ENCODE measurements at regions not wholly inside any gene's neighbourhood (a gene's known extent, or its start where the extent isn't known, plus 50 kb on each side); places are given as distances from the start of the nearest gene placed in this dataset.

DNA sequence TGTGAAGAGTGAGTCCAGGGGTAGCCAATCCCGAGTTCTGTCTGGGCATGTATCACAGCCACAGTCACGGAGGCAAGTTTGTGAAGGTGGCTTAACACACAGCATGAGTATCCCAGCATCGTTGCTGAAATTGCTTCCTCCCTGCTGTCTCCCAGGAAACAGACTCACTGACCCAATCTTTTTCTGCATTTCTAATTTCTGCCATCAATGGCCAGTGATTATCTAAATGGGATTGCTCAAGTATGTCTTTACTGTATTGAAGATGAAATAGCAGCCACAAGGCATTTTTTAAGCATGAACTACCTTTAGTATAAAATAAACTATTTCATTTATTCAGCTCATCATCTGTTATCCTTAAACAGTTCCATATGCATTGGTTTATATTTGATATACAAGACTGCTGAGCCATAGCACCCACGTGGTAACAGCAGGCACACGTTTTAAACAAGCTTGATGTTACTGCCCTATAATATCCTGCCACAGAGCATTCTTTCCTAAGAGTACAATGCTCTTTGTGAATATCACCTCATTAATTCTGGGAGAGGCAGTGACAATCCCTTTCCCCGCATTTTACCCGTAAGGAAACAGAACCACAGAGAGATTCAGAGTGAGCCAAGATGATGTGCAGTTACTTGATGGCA is 276.6 kb upstream of the THBS1 start:
- no peak overlapping the region for H3K9ac ChIP-seq (ENCODE audit: low read length)
- H4K20me1 ChIP-seq (ENCODE audit: insufficient read depth), result no peaks in the 10 kb centered on the region
- H3K27ac ChIP-seq (ENCODE audit: low read length), result no peak overlapping the region
- TF ChIP-seq MXI1 (conservative IDR thresholded peaks at IDR 0.05; ENCODE audit: poor library complexity, severe bottlenecking), result no peak
- TF ChIP-seq REST (IDR thresholded peaks at IDR 0.05; ENCODE audit: borderline replicate concordance), result no peak
- no peak for TF ChIP-seq SMC3 (conservative IDR thresholded peaks at IDR 0.05; ENCODE audit: poor library complexity)
- no peak for TF ChIP-seq POLR2AphosphoS5 (IDR thresholded peaks at IDR 0.05)
- TF ChIP-seq EP300 (conservative IDR thresholded peaks at IDR 0.05; ENCODE audit: poor library complexity, severe bottlenecking), result no peak
- no peak for TF ChIP-seq RAD21 (conservative IDR thresholded peaks at IDR 0.05)
- TF ChIP-seq TAF1 (IDR thresholded peaks at IDR 0.05; ENCODE audit: low read depth), result no peak
- no peak for TF ChIP-seq CTCF (IDR thresholded peaks at IDR 0.05; ENCODE audit: poor library complexity, severe bottlenecking)
- no peak for TF ChIP-seq EZH2 (IDR thresholded peaks at IDR 0.05; ENCODE audit: borderline replicate concordance, insufficient read depth, low read length, poor library complexity, severe bottlenecking)
- H3K9me2 ChIP-seq (ENCODE audit: insufficient read depth, low read length), result no peaks in the 10 kb centered on the region
- no peak overlapping the region for H3K4me2 ChIP-seq (ENCODE audit: low read length)
- H2AFZ ChIP-seq (ENCODE audit: low read depth, low read length), result no peak overlapping the region
- H3K27me3 ChIP-seq (ENCODE audit: insufficient read depth, low read depth, low read length), result no peaks in the 10 kb centered on the region
- H3K4me3 ChIP-seq (ENCODE audit: low read length), result no peak overlapping the region
- H3F3A ChIP-seq (ENCODE audit: insufficient read depth, low read length, poor library complexity, severe bottlenecking), result no peaks in the 10 kb centered on the region
- no peaks in the 10 kb centered on the region for H3K79me2 ChIP-seq (replicated peaks; ENCODE audit: insufficient read depth, low read length)
- no peaks in the 10 kb centered on the region for H3K36me3 ChIP-seq (ENCODE audit: insufficient read depth, low read length)
- no peaks in the 10 kb centered on the region for H3K9me3 ChIP-seq (ENCODE audit: low read length)

DNA sequence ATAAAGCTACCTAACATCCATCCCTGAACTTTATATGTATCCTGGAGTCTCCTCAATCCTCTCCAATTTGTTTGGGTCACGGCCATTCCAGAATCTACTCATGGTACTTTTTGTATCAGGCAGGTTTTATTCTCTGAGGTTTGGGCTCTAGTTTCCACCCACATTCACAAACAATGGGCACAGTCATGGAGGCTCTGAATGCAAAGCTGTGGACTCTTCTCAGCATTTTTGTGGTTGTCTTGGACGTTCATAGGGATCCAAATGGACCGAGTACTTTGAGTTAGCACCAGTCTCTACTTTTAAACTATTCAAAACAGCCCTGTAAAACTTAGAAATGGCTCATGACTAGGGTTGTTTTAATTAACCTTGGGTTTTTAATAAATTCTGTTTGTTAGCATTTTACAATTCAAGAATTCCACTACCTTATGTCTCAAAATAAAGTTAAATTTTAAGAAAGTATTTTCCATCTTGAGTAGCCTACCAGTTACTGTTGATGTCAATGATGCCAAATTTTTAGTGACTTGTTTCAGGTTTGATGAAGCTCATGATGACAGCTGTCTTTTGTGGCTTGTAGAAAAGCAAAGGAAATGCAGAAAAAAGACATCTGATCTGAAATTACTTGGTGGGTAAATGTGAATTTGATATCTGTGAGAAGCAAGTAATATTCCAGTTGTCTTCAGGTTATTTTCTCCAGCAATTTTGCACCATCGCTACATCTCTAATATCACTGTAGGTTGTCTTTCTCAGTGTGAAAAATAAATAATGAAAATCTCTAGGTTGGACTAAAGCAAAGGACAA is 275.7 kb upstream of the THBS1 start:
- no peak overlapping the region for H2AFZ ChIP-seq (ENCODE audit: low read depth, low read length)
- TF ChIP-seq REST (IDR thresholded peaks at IDR 0.05; ENCODE audit: borderline replicate concordance), result no peak
- no peak for TF ChIP-seq EP300 (conservative IDR thresholded peaks at IDR 0.05; ENCODE audit: poor library complexity, severe bottlenecking)
- TF ChIP-seq CTCF (IDR thresholded peaks at IDR 0.05; ENCODE audit: poor library complexity, severe bottlenecking), result no peak
- no peak for TF ChIP-seq MXI1 (conservative IDR thresholded peaks at IDR 0.05; ENCODE audit: poor library complexity, severe bottlenecking)
- TF ChIP-seq SMC3 (conservative IDR thresholded peaks at IDR 0.05; ENCODE audit: poor library complexity), result no peak
- no peak for TF ChIP-seq RAD21 (conservative IDR thresholded peaks at IDR 0.05)
- no peak for TF ChIP-seq EZH2 (IDR thresholded peaks at IDR 0.05; ENCODE audit: borderline replicate concordance, insufficient read depth, low read length, poor library complexity, severe bottlenecking)
- no peak for TF ChIP-seq POLR2AphosphoS5 (IDR thresholded peaks at IDR 0.05)
- TF ChIP-seq TAF1 (IDR thresholded peaks at IDR 0.05; ENCODE audit: low read depth), result no peak
- H4K20me1 ChIP-seq (ENCODE audit: insufficient read depth), result no peaks in the 10 kb centered on the region
- no peaks in the 10 kb centered on the region for H3K9me3 ChIP-seq (ENCODE audit: low read length)
- no peaks in the 10 kb centered on the region for H3K79me2 ChIP-seq (replicated peaks; ENCODE audit: insufficient read depth, low read length)
- H3K27ac ChIP-seq (ENCODE audit: low read length), result no peak overlapping the region
- no peak overlapping the region for H3K4me3 ChIP-seq (ENCODE audit: low read length)
- no peaks in the 10 kb centered on the region for H3F3A ChIP-seq (ENCODE audit: insufficient read depth, low read length, poor library complexity, severe bottlenecking)
- no peaks in the 10 kb centered on the region for H3K36me3 ChIP-seq (ENCODE audit: insufficient read depth, low read length)
- no peaks in the 10 kb centered on the region for H3K9me2 ChIP-seq (ENCODE audit: insufficient read depth, low read length)
- H3K9ac ChIP-seq (ENCODE audit: low read length), result no peak overlapping the region
- H3K27me3 ChIP-seq (ENCODE audit: insufficient read depth, low read depth, low read length), result no peaks in the 10 kb centered on the region
- no peak overlapping the region for H3K4me2 ChIP-seq (ENCODE audit: low read length)
